KMS-11 (cell line): ENCODE measurements at regions not wholly inside any gene's neighbourhood (a gene's known extent, or its start where the extent isn't known, plus 50 kb on each side); places are given as distances from the start of the nearest gene placed in this dataset.
"Not testable (repeated sequence)": the region's sequence is repeated elsewhere in the genome, so short reads cannot be mapped to it uniquely, and the experiment has no call there.

ENCODE experiments used
- H2AFZ ChIP-seq: fragments of 200-600 bp; sonication (generic); 2 replicates; pipeline ENCODE4 v1.6.1; 2016; ENCODE audit warnings: antibody characterized with exemption, mixed run types, low read depth
- H3K27ac ChIP-seq: fragments of 200-600 bp; sonication (generic); 2 replicates; pipeline ENCODE4 v1.6.1; 2016; ENCODE audit warnings: mild to moderate bottlenecking, mixed run types
- H3K27me3 ChIP-seq: fragments of 200-600 bp; sonication (generic); 2 replicates; pipeline ENCODE4 v1.6.1; 2017; ENCODE audit warnings: mild to moderate bottlenecking, low read depth, mixed run types, moderate library complexity; ENCODE audit not compliant: insufficient read depth
- H3K36me3 ChIP-seq: fragments of 200-600 bp; sonication (generic); 2 replicates; pipeline ENCODE4 v1.6.1; 2017; ENCODE audit warnings: mild to moderate bottlenecking, mixed run types; ENCODE audit not compliant: insufficient read depth
- H3K4me1 ChIP-seq: fragments of 200-600 bp; sonication (generic); 2 replicates; pipeline ENCODE4 v1.6.1; 2016; ENCODE audit warnings: mild to moderate bottlenecking, low read depth, mixed run types; ENCODE audit not compliant: poor library complexity, severe bottlenecking
- H3K4me2 ChIP-seq: fragments of 200-600 bp; sonication (generic); 2 replicates; pipeline ENCODE4 v1.7.0; 2016; ENCODE audit warnings: mild to moderate bottlenecking, mixed run types
- H3K4me3 ChIP-seq: fragments of 200-600 bp; sonication (generic); IDR thresholded peaks from 2 replicates; pipeline ENCODE4 v1.6.1; 2017; ENCODE audit warnings: low read depth, low read length, mixed read lengths; ENCODE audit not compliant: insufficient read depth
- H3K79me2 ChIP-seq: fragments of 200-600 bp; sonication (generic); 2 replicates; pipeline ENCODE4 v1.6.1; 2016; ENCODE audit warnings: low read depth, mixed run types; ENCODE audit not compliant: insufficient read depth
- H3K9ac ChIP-seq: fragments of 200-600 bp; sonication (generic); 2 replicates; pipeline ENCODE4 v1.6.1; 2016; ENCODE audit warnings: mild to moderate bottlenecking, mixed run types
- H4K20me1 ChIP-seq: fragments of 200-600 bp; sonication (generic); 2 replicates; pipeline ENCODE4 v1.6.1; 2016; ENCODE audit warnings: mild to moderate bottlenecking, mixed run types; ENCODE audit not compliant: insufficient read depth
- TF ChIP-seq, protein P1 (sequence below): fragments of 200-600 bp; sonication (generic); conservative IDR thresholded peaks from 2 replicates; pipeline ENCODE4 v1.6.1; 2017; ENCODE audit warnings: low read depth, mild to moderate bottlenecking, antibody characterized with exemption, low read length, moderate library complexity, mixed read lengths

DNA sequence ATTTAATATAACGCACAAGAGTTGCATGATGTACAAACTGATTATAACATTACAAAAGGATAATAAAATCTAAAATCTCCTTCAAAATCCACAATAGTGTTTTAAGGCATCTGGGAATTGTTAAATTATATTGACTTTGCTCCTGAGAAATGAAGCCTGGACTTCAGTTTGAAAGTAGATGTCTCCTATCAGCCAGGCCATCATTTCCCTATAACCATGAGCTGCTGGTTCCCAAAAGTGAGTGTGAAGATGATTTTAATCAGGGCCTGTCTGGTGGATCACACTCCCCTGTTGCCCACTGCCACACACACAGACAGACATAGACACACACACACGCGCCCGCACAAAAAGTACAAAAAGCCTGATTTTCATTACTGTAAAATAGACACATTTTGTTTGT lies 480.7 kb downstream of the RPS29 start:
- Histone ChIP-seq H4K20me1 (no peaks in the 10 kb centered on the region), H2AFZ (no peak overlapping the region), H3K36me3 (no peaks in the 10 kb centered on the region), H3K27me3 (no peaks in the 10 kb centered on the region), H3K79me2 (no peaks in the 10 kb centered on the region), H3K27ac (no peak overlapping the region), H3K4me1 (no peaks in the 10 kb centered on the region), H3K4me2 (no peak overlapping the region), H3K4me3 (no peak overlapping the region), H3K9ac (no peak overlapping the region)
- TF ChIP-seq, protein P1, sequence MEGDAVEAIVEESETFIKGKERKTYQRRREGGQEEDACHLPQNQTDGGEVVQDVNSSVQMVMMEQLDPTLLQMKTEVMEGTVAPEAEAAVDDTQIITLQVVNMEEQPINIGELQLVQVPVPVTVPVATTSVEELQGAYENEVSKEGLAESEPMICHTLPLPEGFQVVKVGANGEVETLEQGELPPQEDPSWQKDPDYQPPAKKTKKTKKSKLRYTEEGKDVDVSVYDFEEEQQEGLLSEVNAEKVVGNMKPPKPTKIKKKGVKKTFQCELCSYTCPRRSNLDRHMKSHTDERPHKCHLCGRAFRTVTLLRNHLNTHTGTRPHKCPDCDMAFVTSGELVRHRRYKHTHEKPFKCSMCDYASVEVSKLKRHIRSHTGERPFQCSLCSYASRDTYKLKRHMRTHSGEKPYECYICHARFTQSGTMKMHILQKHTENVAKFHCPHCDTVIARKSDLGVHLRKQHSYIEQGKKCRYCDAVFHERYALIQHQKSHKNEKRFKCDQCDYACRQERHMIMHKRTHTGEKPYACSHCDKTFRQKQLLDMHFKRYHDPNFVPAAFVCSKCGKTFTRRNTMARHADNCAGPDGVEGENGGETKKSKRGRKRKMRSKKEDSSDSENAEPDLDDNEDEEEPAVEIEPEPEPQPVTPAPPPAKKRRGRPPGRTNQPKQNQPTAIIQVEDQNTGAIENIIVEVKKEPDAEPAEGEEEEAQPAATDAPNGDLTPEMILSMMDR = no peak

DNA sequence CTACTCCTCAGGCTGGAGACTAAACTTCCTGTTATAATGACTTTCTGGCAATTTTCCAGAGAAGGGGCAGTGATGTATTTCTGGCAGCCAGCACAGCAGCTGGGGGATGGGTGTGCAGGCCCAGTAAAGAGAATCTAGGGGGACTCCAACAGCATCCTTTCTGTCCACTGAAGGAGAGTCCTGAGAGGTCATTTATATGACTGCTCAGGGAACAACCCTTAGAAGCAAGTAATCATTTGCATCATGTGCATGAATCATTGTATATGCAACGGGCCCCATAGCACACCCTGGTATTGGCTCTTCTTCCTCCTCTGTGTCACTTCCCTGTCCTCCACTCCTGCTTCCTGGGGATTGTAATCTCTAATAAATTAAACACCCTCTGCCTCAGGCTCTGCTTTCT lies 493.8 kb downstream of the RPS29 start:
- Histone ChIP-seq H3K4me1 (no peaks in the 10 kb centered on the region), H3K79me2 (no peaks in the 10 kb centered on the region), H2AFZ (no peak overlapping the region), H3K27ac (no peak overlapping the region), H3K9ac (no peak overlapping the region), H3K27me3 (no peaks in the 10 kb centered on the region), H3K4me2 (no peak overlapping the region), H3K36me3 (no peaks in the 10 kb centered on the region), H4K20me1 (no peaks in the 10 kb centered on the region), H3K4me3 (no peak overlapping the region)
- TF ChIP-seq, protein P1 = no peak

DNA sequence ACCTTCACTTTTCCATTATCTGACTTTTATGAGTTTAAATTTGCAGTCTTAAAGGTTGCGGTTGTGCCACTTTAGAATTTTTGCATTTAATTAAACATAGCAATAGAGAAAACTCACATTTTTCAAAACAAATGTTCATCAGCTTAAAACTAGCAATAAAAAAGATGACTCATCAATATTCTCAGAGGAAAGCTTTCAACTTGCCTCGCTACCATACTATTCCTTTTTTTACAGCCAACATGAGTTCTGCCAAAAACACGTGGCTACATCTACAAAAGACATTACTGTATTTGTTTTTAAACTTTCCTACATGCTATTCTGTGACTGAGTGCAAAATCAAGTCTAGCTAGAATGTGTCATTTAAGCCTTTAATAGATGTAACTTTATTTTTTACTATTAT lies 497.1 kb downstream of the RPS29 start:
- no peaks in the 10 kb centered on the region for H4K20me1 ChIP-seq
- H3K9ac ChIP-seq = no peak overlapping the region
- H2AFZ ChIP-seq = no peak overlapping the region
- H3K4me3 ChIP-seq = no peak overlapping the region
- TF ChIP-seq, protein P1 = no peak
- no peaks in the 10 kb centered on the region for H3K4me1 ChIP-seq
- no peaks in the 10 kb centered on the region for H3K27me3 ChIP-seq
- no peaks in the 10 kb centered on the region for H3K79me2 ChIP-seq
- H3K27ac ChIP-seq = no peak overlapping the region
- no peak overlapping the region for H3K4me2 ChIP-seq
- H3K36me3 ChIP-seq = no peaks in the 10 kb centered on the region

DNA sequence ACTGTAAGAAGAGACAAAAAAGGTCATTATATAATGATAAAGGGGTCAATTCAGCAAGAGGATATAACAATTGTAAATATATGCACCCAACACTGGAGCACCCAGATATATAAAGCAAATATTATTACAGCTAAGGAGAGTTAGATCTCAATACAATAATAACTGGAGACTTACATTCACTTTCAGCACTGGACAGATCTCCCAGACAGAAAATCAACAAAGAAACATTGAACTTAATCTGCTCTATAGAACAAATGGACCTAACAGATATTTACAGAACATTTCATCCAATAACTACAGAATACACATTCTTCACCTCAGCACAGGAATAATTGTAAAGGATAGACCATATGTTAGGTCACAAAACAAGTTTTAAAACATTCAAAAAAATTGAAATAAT lies 512.9 kb downstream of the RPS29 start:
- H4K20me1 ChIP-seq, H3K27ac ChIP-seq, H3K4me2 ChIP-seq, H3K4me1 ChIP-seq, H2AFZ ChIP-seq, H3K4me3 ChIP-seq, H3K27me3 ChIP-seq, H3K9ac ChIP-seq, H3K36me3 ChIP-seq, H3K79me2 ChIP-seq: not testable (repeated sequence)

DNA sequence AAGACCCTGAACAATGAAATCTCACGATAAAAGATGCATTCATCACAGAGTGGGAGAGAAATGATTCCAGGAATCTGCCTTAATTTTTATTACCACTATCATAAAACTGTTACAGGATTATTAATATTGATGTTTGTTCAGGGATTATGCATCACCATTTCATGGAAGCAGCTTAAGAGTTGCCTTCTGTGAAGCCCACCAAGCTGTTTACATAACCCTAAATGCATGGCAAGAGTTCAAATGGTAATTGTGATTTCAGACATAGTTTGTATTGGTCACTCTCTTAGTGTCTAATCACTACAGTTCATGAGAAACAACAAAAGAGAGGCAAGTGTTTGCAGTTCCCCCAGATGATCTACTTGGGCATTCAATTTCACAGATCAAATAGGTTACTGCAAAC lies 527.7 kb downstream of the RPS29 start:
- Histone ChIP-seq H3K27ac (no peak overlapping the region), H3K4me1 (no peaks in the 10 kb centered on the region), H3K36me3 (no peaks in the 10 kb centered on the region), H3K4me3 (no peak overlapping the region), H3K9ac (no peak overlapping the region), H4K20me1 (no peaks in the 10 kb centered on the region), H3K4me2 (no peak overlapping the region), H2AFZ (no peak overlapping the region), H3K27me3 (no peaks in the 10 kb centered on the region), H3K79me2 (no peaks in the 10 kb centered on the region)
- TF ChIP-seq, protein P1 = no peak
